Adrenal gland (tissue), 9 donors: ENCODE measurements at regions not wholly inside any gene's neighbourhood (a gene's known extent, or its start where the extent isn't known, plus 50 kb on each side); places are given as distances from the start of the nearest gene placed in this dataset.

Experiments used
- DNase-seq, 7 donors: peaks; one replicate each; pipeline ENCODE4 v3.0.0-alpha.2; 2019 to 2020
- H3K27ac ChIP-seq, 5 donors: fragments of 200-600 bp; sonication (generic) in 4 of 5; 1 replicate in 3 of 5; 2 replicates in 2 of 5; pipeline versions ENCODE4 v1.5.1 to v1.8.0; 2016 to 2020; ENCODE audit warnings: mild to moderate bottlenecking in 1 of 5
- H3K27me3 ChIP-seq: fragments of 200-600 bp; 2 replicates; pipeline ENCODE4 v1.8.0; 2021
- H3K36me3 ChIP-seq, 2 donors: fragments of 200-600 bp; replicated peaks in 1 of 2; 1 replicate in 1 of 2; 2 replicates in 1 of 2; pipeline versions ENCODE4 v1.5.1 to v1.8.0; 2018 to 2022
- H3K4me1 ChIP-seq, 2 donors: fragments of 200-600 bp; replicated peaks in 1 of 2; 1 replicate in 1 of 2; 2 replicates in 1 of 2; pipeline versions ENCODE4 v1.5.1 to v1.8.0; 2018 to 2021
- H3K4me3 ChIP-seq, 4 donors: fragments of 200-600 bp; sonication (generic) in 3 of 4; one replicate each; pipeline ENCODE4 v1.5.1; 2016 to 2018
- H3K9me3 ChIP-seq, 3 donors: fragments of 200-600 bp; sonication (generic) in 1 of 3; replicated peaks in 1 of 3; 1 replicate in 2 of 3; 2 replicates in 1 of 3; pipeline versions ENCODE4 v1.5.1 to v1.8.0; 2016 to 2021
- CTCF ChIP-seq, 6 experiments: fragments of 450-650 bp in 4 of 6; fragments of 200-600 bp in 2 of 6; sonication (generic) in 1 of 6; IDR thresholded peaks; 1 replicate in 5 of 6; 2 replicates in 1 of 6; pipeline versions ENCODE4 v1.5.1 to v1.8.0; 2016 to 2021; ENCODE audit warnings: antibody characterized with exemption in 6 of 6, mild to moderate bottlenecking in 2 of 6, moderate library complexity in 1 of 6
- POLR2A ChIP-seq, 2 donors: fragments of 450-650 bp; IDR thresholded peaks; one replicate each; pipeline ENCODE4 v1.6.1; 2017; ENCODE audit warnings: antibody characterized with exemption in 2 of 2, mild to moderate bottlenecking in 2 of 2, moderate library complexity in 1 of 2
- WGBS, 4 donors: extraction: QIAGEN DNeasy Blood & Tissue Kit in 2 of 4; methylation state at CpG; one replicate each; pipeline versions ENCODE4 v1.1.5 to v1.1.7; 2013 to 2017; 5-methylcytosine and 5-hydroxymethylcytosine counted together
- intact Hi-C, 2 donors: fragments of 100-400 bp; cut with DNase I; formaldehyde crosslinking; loops; one replicate each; pipeline versions ENCODE4 v1.14.1 to v1.15.0; 2022 to 2023
- donor health status: healthy with polysubstance abuse.
- donor health status: Bipolar disorder and iron deficiency.
- donor health status: DM: yes; HTN: yes; CAD: no.
- donor health status: DM: no; HTN: no; CAD: no.
- donor health status: DM: no; HTN: no; CAD: no.

- no peak for DNase-seq
- H3K4me3 ChIP-seq: no peak overlapping the region
- intact Hi-C loops: no loop called here
- peaks cover 0 to 19% of the 10 kb centered on the region in 2 donors for H3K4me1 ChIP-seq
- H3K27me3 ChIP-seq: no peaks in the 10 kb centered on the region
- H3K27ac ChIP-seq: no peak overlapping the region
- no peaks in the 10 kb centered on the region for H3K36me3 ChIP-seq
- 57 to 68% (median 62%) methylated on average over 7 of the region's 7 CpGs for WGBS, 4 donors
- H3K9me3 ChIP-seq: no peaks in the 10 kb centered on the region
- TF ChIP-seq POLR2A (IDR thresholded peaks at IDR 0.05): no peak
- TF ChIP-seq CTCF (IDR thresholded peaks at IDR 0.05): no peak
These were observed 371.4 kb upstream of the MGMT start for GRCh38 chr10:129095680-129096064.

- Histone ChIP-seq H3K4me1 (peaks cover 0 to 19% of the 10 kb centered on the region in 2 donors), H3K27me3 (no peaks in the 10 kb centered on the region), H3K36me3 (no peaks in the 10 kb centered on the region), H3K4me3 (no peak overlapping the region), H3K9me3 (no peaks in the 10 kb centered on the region), H3K27ac (peak overlapping the region in 1 of 5 donors; percentile 30)
- DNase-seq: peak in 6 of 7 donors; percentile 26 to 69 (median 46)
- intact Hi-C loops: no loop called here
- TF ChIP-seq CTCF (IDR thresholded peaks at IDR 0.05) (no peak), POLR2A (IDR thresholded peaks at IDR 0.05) (no peak)
- WGBS, 4 donors: 18 to 25% (median 22%) methylated on average over 12 of the region's 12 CpGs
These were observed 370.7 kb upstream of the MGMT start for GRCh38 chr10:129096065-129096984.

DNA sequence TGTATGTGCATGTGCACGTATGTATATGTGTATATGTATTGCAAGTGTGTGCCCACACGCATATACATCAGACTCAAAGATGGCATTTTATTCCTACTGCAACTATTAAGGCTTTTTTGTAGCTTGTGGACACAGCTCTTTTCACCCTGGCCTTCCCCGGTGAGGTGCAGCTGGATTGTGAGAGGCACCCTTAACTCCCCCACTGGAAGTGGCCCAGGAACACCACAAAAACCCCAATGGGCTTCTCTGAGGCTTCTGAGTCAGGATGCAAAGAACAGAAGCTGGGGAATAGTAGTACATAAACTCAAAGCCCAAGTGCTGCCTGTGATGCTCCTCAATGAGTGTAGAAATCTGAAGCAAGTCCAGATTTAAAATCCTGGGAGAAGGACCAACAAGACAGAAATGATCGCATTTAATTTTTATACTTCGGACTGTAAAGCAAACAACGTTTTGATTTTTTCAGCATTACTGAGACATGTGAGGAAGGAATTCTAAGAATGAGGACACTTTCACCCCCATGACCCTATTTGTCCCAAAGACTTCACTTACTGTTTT, 369.2 kb upstream of the MGMT start:
- H3K9me3 ChIP-seq: no peaks in the 10 kb centered on the region
- no peak overlapping the region for H3K27ac ChIP-seq
- WGBS, 4 donors: 68 to 80% (median 72%) methylated on average over 6 of the region's 6 CpGs
- peaks cover 0 to 19% of the 10 kb centered on the region in 2 donors for H3K4me1 ChIP-seq
- intact Hi-C loops: no loop called here
- DNase-seq: peak in 1 of 7 donors; percentile 5
- H3K4me3 ChIP-seq: no peak overlapping the region
- no peaks in the 10 kb centered on the region for H3K36me3 ChIP-seq
- no peak for TF ChIP-seq POLR2A (IDR thresholded peaks at IDR 0.05)
- no peaks in the 10 kb centered on the region for H3K27me3 ChIP-seq

GRCh38 chr10:129098517-129098916, 368.5 kb upstream of the MGMT start:
- no peak overlapping the region for H3K4me3 ChIP-seq
- H3K4me1 ChIP-seq: peaks cover 0 to 19% of the 10 kb centered on the region in 2 donors
- 88 to 94% (median 92%) methylated on average over 4 to 5 of the region's 5 CpGs for WGBS, 4 donors
- no peaks in the 10 kb centered on the region for H3K36me3 ChIP-seq
- H3K27me3 ChIP-seq: no peaks in the 10 kb centered on the region
- no peaks in the 10 kb centered on the region for H3K9me3 ChIP-seq
- no peak for TF ChIP-seq POLR2A (IDR thresholded peaks at IDR 0.05)
- TF ChIP-seq CTCF (IDR thresholded peaks at IDR 0.05): no peak
- no peak for DNase-seq
- intact Hi-C loops: no loop called here
- H3K27ac ChIP-seq: no peak overlapping the region
